ENCODE measurements at regions not wholly inside any gene's neighbourhood (a gene's known extent, or its start where the extent isn't known, plus 50 kb on each side); places are given as distances from the start of the nearest gene placed in this dataset.
"Not testable (repeated sequence)": the region's sequence is repeated elsewhere in the genome, so short reads cannot be mapped to it uniquely, and the experiment has no call there.

DNA sequence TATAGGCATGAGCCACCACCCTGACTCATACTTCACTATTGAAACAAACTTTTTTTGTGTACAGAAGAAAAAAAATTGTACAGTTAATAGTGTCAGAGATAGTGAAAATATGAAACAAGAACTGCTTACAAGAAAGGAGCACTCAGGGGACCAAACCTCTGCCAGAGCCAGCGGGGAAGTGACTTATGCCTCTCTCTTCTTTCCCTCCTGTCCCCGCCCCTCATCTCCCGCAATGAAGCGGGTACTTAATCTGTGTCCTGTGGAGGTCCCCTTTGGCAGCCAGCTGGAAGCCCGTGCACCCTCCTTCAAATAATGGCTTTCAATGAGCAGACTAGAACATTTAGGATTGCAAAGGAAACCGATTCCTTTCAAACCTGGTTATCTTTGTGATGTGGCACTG, 51.5 kb downstream of the PPIAL4A start:
- DNase-seq: not testable (repeated sequence)

DNA sequence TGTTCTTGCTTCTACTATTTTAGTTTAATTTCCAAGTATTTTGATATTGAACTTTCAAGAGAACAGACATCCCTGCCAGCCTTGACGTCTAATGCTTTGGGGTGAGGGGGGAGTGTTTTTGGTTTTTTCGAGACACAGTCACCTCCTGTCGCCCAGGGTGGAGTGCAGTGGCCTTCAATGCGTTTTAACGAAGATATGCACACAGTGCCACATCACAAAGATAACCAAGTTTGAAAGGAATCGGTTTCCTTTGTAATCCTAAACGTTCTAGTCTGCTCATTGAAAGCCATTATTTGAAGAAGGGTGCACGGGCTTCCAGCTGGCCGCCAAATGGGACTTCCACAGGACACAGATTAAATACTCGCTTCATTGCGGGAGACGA, 52.3 kb downstream of the PPIAL4A start:
- not testable (repeated sequence) for DNase-seq

DNA sequence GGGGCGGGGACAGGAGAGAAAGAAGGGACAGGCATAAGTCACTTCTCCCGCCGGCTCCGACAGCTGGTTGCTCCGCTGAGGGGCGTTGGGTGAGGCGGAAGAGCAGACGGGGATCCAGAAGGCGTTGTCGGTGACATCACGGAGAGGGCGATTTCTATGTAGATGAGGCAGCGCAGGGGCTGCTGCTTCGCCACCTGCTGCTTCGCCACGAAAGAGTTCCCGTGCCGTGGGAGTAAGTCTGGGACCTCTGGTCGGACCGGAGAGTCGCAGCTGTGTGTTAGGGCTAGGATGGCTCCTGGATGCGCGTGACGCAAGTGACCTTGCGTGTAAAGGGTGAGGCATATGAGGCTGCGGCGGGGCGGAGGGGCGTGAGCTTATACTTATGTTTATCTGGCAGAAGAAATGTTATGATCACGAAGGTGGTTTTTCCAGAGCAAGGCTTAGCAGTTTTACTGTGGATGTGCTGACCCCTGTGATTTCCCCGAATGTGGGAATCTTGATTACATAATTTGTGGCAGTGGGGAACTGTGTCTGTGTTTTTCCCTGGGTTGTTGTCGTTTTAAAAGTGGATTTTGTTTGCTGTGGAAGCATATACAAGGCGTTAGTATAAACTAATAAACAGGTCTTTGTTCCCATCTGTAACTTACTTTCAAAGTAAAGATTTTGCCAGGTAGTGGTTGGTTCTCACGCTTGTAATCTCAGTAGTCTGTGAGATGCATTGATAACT, 52.8 kb downstream of the PPIAL4A start:
- peak in 1 of 2 experiments; percentile 52 for DNase-seq

DNA sequence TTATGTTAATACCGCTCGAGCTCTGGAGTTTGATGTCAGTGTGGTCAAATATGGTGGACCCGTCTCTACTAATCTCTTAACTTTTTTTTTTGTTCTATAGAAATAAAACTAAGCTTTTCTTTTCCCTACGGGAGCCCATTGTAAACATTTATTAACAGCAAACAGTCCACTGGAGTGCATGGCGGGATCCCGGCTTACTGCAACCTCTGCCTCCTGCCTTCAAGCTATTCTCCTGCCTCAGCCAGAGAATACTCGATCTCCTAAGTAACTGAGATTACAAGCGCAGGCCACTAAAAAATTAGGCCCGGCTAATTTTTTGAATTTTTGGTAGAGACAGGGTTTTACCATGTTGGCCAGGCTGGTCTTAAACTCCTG, 53.4 kb downstream of the PPIAL4A start:
- DNase-seq: not testable (repeated sequence)

DNA sequence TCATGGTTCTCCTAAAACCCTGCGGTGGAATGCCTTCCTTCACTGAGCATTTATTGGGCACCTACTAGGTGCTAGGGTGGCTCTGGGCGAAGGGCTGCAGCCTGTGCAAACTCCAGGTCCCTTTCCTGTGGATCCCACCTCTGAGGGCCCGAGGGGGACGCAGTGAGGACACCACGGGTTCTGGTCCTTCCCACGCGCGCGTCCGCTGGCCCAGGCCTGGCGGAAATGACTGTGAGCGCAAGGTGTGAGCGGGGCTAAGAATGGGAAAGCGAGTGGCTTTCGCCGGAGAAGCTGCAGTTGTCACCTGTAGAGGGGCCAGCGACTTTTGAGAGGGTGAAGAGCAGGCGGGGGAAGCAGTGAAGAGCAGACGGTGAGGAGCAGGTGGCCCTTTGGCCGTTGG, 55.1 kb downstream of the PPIAL4A start:
- DNase-seq: not testable (repeated sequence)

DNA sequence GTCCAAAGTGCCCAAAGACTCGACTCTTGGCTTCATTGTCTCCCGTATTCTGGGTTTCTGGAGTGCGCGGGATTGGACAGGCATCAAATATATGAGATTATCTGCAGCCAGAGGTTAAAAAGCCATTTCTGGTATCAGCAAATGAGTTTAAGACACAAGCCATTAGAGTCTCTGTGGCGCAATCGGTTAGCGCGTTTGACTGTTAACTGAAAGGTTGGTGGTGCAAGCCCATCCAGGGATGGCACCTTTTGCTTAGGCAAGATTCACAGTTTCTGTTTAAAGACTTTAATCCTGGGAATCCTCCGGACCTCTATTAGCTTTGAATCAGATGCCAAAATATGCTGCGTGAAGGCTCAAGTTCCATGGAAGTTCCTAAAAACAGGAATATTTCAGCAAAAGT, 55.6 kb downstream of the PPIAL4A start:
- not testable (repeated sequence) for DNase-seq

DNA sequence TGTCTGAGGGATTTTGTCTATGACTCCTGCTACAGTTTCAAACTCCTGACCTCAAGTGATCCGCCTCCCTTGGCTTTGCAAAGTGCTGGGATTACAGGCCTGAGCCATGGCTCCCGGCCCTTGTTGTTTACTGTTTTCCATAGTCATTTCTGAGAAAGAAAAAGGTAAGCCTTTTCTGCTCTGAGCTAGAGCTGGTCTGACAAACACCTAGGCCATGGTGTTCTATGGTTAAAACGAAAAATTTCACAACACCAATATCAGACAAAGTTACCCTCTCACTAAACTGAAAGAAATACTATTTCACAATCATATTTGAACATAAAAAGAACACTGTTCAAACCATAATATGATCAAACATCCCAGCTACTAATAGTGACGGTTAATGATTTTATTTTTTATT, 57.5 kb downstream of the PPIAL4A start:
- DNase-seq: not testable (repeated sequence)

DNA sequence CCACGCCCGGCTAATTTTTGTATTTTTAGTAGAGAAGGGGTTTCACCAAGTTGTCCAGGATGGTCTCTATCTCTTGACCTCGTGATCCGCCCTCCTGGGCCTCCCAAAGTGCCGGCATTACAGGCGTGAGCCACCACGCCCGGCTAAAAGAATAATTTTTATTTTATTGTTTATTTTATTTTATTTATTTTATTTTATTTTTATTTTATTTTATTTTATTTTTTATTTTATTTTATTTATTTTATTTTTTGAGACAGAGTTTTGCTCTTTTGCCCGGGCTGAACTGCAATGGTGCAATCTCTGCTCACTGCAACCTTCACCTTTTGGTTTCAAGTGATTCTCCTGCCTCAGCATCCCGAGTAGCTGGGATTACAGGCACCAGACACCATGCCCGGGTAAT, 60.2 kb downstream of the PPIAL4A start:
- not testable (repeated sequence) for DNase-seq

DNA sequence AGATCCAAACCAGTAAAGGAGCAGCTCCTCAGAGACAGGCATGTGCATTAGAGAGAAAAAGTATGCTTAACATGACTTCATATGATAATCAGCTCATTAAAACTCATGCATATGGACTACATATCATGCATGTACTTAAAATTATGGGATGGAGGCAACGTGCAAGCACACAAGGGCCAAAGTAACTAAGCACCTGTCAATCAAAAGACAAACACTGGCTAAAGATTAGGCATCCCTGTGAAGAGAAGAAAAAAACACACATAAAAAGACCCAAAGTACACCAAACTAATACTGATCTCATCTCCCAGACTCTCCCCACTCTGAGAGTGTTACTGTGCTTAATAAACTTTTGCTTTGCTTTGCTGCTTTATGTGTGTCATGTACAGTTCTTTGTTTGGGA, 61.1 kb downstream of the PPIAL4A start:
- not testable (repeated sequence) for DNase-seq

DNA sequence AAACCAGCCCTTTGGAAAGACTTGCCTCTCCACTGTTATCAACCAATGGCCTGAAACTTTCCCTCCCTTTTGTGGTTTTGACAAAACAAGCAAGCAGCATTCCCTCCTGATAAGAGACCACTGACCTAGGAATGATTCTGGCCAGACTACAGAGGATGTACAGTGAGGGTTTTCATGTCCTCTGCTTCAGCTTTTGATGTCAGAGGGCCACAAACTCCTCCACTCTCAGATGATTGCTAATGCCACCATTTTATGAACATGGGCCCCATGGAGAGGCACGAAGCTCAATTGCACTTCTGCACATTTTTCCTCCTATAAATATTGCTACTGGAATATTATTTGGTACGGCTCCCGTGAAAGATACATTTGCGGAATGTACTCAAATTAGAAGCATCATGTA, 61.5 kb downstream of the PPIAL4A start:
- DNase-seq: not testable (repeated sequence)

DNA sequence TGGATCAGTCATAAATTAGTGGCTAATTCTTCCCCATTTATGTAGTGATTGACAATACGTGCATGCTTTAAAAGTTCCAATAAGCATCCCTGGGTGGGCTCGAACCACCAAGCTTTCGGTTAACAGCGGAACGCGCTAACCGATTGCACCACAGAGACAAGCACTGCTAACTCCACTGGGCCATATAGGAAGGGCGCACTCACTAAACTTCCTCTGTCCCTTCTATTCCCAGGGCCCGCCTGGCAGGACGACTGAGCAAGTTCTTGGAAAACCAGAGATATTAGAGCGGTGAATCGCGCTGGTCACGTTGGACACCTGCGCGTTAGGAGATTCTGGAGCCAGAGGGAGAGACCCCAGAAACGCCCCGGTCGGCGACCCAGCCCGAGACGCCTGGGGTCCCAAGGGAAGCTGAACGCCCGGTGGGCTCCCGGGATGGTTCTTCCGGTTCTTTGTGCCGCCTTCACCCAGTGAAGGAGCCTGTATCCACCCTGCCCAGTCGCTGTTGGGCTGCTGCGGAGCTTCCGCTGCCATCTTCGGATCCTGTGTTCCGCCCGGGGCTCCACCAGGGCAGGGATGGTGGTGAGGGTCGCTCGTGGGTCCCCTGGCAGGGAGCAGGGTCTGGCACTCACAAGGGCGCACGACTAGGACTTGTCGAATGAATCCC, 62.8 kb downstream of the PPIAL4A start:
- not testable (repeated sequence) for DNase-seq

DNA sequence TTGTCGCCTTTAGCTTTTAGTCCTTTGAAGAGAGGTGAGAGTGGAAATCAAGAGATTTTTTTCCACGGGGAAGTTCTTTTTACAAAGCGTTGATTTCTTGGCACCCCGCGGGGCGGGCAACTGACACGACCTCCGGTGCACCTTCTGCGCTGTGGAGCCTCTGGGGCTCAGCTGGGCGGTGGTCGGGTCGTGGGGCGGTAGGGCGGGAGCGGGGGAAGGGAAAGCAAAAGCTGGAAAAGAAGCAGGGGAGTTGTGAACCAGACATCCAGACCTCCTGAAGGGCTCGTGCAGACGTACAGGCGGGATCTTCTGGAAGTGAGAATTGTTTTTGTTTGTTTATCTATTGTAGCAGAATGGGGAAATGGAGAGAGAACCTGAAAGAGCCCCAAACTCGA, 63.3 kb downstream of the PPIAL4A start:
- not testable (repeated sequence) for DNase-seq

DNA sequence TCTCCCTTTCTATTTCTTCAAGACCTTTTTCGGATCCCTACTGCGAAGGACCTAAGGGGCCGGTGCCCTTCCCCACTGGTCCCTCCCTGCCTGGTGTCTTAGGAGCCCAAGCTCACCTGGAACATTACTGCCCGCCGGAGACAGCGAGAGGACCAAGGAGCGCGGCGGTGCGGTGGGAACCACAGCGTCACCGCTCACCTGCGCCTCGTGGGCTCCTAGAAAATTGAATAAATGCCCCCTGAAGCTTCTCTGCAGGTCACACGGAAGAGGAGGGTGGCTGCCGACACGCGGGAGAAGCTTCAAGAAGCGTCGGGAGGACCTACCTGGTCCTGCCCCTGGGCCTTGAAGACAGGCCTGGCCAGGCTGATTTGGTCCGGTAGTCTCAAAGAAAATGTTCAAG, 65.2 kb downstream of the PPIAL4A start:
- no peak for DNase-seq

DNA sequence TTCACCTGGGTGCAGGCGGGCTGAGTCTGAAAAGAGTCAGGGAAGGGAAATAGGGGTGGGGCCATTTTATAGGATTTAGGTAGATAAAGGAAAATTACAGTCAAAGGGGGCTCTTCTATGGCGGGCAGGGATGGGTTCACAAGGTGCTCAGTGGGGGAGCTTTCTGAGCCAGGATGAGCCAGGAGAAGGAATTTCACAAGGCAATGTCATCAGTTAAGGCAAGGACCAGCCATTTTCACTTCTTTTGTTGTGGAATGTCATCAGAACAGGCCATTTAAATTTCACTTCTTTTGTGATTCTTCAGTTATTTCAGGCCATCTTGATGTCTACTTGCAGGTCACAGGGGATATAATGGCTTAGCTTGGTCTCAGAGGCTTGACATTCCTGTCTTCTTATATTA, 66.4 kb downstream of the PPIAL4A start:
- DNase-seq: not testable (repeated sequence)

DNA sequence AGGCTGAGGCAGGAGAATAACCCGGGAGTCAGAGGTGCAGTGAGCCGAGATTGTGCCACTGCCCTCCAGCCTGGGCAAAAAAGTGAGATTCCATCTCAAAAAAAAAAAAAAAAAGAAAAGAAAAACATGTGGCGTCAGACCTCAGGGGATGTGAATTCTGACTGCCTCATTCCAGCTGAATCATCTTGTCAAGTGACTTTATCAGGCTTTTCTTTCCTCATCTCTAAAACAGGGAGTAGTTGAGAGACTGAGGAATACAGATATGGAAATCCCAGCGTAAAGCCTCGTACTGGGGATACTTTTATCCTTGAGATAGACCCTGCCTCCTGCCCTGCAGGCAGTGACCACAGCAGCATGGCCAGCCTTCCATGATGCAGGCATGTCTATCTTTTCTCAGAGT, 76.4 kb downstream of the PPIAL4A start:
- DNase-seq: not testable (repeated sequence)

DNA sequence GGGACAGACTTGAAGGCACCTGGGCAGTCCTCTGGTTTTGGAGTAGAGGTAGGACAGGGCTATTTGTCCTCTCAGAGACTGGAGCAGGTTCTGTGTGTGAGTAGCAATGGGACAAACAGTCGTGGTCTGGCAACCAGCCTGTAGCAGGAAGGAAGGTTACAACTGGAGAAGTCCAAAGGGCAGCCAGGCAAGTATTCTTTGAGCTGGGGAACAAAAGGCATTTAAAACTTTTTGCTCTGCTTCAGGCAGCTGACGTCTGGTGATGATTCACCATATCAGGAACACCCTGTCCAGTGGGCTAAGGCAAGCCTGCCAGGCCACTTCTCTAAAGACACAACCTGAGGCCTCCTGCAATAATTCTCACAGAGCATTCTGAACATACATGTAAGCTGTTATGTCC, 83.3 kb downstream of the PPIAL4A start:
- not testable (repeated sequence) for DNase-seq

DNA sequence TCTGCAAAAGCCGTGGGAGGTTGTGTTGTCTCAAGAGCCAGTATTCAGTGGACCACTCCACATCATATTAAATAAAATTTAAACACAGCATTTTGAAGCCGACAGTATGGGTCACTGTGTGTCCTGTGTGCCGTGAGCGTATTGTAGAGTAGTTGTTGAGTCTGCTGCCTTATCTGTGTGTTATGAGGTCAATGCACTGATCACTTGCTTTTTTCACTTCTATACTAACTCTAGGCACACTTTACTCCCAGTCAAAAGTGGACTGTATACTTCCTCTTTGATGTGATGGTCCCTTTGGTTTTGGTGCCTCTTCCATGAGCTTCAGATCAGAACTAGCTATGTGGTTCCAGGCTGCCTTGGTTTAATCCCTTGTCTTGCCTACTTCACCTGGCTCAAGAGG, 84.3 kb downstream of the PPIAL4A start:
- not testable (repeated sequence) for DNase-seq

DNA sequence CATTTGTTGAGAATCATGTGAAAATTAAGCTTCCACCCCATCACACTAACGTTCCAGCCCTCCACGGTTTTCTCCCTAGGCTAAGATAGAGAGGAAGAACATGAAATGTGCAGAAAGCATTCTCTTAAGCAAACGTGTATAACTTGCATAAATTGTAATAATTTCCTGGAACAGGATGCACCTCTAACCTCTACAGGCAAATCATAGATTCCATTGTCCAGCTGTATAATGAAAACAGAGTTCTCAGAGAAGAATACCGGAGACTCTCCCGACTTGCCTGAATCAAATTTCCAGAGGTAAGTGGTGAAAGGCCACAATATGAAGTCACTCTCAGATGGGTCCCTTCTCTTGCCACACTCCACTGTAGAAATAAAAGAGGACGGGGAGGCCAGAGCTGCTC, 87.7 kb downstream of the PPIAL4A start:
- DNase-seq: not testable (repeated sequence)

DNA sequence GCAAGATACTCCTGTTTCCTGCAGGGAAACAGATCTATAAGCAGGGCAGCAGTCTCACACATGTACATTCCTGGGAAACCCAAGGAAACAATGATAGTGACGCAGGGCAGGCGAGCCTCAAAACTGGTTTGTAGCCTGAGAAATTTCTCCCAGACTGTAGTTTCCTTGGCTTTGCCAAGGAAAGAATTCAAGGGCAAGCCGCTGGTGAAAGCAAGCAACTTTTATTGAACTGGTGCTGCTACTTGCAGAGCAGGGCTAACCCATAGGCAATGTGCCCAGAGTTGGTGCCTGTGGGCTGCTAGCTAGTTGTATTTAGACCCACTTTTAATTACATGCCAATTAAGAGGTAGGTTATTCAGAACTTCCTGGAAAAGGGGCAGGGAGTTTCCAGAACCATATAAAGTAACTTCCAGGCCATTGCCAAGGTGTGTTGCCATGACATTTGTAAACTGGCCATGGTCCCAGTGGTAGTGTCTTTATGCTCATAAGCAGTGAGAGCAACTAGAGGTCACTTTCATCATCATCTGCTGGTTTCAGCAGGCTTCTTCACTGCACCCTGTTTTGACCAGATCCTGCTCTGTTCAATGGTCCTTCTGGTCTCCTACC, 92.0 kb downstream of the PPIAL4A start:
- not testable (repeated sequence) for DNase-seq

DNA sequence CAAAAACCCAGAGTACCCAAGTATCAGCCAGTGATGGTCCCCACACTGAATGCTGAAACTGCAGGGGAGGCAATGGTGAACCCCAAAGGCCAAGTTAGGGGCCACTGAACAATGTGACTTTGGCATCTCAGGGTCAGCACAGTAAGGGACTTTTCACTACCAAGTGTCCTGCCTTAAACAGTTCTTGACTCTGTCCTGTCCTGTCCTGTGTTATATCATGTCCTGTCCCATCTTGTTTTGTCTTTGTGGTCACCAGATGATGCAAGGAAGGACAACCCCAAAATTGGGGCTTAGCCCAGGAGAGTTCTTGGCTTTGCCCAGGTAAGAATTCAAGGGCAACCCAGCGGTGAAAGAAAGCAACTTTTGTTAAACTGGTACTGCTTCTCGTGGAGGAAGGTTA, 105.0 kb downstream of the PPIAL4A start:
- DNase-seq: not testable (repeated sequence)

DNA sequence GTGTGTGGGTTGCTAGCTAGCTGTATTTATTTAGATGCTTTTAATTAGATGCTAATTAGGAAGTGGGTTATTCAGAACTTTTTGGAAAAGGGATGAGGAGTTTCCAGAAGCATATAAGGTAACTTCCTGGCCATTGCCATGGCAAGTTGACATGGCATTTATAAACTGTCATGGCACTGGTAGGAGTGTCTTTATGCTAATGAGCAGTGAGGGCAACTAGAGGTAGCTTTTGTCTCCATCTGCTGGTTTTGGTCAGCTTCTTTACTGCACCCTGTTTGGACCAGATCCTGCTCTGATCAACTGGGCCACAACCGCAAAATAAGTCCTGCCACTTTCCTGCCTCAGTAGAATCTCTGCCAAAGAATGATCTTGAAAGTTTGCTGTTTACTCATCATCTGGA, 105.5 kb downstream of the PPIAL4A start:
- DNase-seq: not testable (repeated sequence)

DNA sequence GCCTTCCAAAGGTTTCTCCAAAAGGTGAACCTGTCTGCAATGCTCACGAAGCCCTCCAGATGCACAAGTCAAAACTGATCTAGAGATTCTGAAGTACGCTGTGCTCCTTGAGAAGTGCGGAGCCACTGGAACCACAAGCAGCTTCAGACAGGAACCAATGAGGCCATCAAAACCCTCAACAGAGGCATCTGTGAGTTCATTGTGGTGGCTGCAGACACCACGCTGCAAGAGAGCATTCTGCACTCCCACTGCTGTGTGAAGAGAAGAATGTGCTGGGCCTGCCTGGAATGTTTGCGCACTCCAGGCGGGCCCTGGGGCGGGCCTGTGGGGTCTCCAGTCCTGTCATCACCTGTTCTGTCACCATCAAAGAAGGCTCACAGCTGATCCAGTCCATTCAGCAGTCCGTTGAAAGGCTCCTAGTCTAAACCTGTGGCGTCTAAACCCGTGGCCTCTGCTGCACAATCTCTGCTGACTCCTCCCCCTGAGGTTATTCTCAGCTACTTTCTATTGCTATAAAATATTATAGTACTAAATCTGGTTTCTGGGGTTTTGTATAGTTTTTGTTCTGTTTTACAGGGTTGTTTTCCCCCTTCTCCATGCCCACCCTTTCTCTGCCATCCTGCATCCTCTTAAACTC, 111.6 kb downstream of the PPIAL4A start:
- DNase-seq: not testable (repeated sequence)

DNA sequence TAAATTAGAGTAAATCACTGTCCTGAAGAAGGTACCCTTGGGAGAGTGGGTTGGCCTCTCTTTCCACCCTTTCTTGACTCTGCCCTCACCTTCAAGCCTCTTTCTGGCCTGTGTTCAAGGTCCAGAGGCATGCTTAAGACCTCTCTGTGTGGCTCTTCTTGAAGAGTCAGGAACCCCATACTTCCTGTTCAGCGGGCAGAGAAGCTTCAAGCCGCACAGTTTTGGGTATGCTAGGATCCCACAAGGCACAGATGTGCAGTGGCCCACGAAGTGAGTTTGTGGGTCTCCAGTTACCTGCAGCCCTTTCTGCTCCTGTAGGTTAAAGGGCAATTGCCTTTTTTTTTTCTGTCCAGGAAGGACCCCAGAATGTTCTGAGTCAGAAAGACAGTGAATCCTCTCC, 113.7 kb downstream of the PPIAL4A start:
- not testable (repeated sequence) for DNase-seq

DNA sequence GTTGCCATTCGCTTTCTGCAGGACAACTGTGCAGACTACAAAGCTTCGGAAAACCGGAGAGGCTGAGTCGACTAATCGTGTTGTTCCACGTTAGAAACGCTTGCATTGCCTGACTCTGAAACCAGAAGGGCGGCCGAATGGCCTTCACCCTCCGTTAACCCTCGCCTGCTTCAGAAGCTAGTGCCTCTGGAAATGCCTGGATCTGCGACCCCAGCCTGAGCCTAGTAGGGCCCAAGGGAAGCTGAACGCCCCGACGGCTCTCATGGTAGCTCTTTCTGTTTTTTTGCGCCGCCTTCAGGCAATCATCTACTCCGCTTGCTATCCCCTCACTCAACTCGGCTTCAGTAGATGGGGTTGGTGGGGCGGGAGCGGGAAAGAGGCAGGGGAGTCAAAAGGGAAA, 117.3 kb downstream of the PPIAL4A start:
- not testable (repeated sequence) for DNase-seq
